Effector CD8-positive, alpha-beta T cell (primary cell): ENCODE measurements at regions not wholly inside any gene's neighbourhood (a gene's known extent, or its start where the extent isn't known, plus 50 kb on each side); places are given as distances from the start of the nearest gene placed in this dataset.
"Not testable (repeated sequence)": the region's sequence is repeated elsewhere in the genome, so short reads cannot be mapped to it uniquely, and the experiment has no call there.

Source experiments
- DNase-seq: peaks from one replicate; lab custom pipeline; 2025; lab: John Stamatoyannopoulos, UW

GRCh38 chr3:18126772-18127171 is 298.4 kb downstream of the SATB1 start:
- no peak for DNase-seq

- no peak for DNase-seq
Measured at GRCh38 chr3:18124501-18124900, 300.6 kb downstream of the SATB1 start.

DNA sequence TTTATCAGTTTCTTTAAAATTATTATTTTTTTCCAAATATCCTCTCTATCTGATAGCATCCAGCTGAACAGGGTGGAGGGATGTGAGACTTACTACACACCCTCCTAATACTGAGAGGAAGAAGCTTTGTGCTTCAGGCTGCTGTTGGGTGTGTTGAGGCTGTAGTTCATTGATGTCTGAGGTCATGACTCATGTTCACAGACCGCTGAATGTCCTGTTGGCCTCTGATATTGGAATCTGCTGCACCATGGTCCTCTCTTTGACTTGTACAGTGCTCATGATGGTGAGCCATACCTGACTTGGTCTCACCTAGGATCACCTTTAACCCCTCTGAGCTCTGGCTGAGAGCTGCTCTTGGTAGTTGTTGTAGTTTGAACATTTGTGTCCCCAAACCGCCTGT is 302.9 kb downstream of the SATB1 start:
- DNase-seq = no peak

- DNase-seq = no peak
Measured at GRCh38 chr3:18121020-18121419, 304.1 kb downstream of the SATB1 start.

DNA sequence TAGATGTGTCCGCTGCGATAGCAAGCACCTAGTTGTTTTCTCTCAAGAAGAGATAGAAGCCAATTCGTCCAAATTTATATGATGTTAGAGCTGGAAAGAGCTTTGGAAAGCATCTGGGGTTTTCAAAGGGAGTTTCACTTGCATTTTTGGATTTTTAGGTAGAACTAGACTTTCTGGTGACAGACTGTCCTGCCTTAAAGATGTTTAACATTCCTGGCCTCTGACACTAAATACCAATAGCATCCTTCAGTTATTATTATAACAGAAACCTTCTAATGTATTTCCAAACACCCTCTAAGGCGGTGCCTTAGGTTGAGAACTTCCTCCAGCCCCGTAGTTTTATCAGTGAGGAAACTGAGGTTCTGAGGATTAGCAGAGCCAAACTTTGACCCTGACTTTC is 305.3 kb downstream of the SATB1 start:
- no peak for DNase-seq

DNA sequence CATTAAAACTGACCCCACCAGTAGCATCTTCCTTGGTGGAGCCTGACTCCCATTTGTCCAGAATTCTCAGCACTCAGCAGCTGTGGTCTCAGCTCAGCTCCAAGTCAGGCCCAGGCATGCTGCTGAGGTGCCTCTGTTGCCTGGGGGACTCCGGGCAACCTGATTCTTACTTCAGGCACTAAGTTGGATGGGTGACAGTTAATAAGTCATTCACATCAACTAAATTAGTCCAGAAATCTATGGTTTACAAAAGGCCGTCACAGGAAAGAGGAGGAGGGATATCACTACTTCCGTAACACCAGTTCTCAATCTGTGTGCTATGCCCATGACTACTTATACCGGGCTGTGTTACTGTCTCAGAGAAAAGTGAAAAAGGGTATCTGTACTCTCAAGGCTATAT is 310.2 kb downstream of the SATB1 start:
- DNase-seq = no peak

DNA sequence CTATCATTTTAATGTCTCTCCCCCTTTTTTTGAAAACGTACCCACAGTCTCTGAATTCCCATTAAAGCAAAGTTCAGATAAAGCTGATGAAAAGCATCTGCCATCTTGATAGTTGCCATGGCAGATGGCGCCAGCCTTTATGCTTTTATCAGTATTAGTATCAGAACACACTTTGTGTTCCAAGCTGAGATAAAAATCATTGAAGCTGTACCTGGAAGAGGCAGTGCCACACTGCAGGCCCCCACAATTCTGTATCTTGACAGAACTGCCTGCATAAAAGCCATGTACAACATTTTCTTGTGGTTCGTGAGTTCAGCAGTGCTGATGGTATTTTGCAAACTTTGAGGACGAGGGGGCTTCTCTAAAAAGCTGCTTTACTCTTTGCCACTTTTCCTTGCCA is 311.7 kb downstream of the SATB1 start:
- DNase-seq = no peak

- no peak for DNase-seq
Measured at GRCh38 chr3:18112674-18113375, 312.3 kb downstream of the SATB1 start.

DNA sequence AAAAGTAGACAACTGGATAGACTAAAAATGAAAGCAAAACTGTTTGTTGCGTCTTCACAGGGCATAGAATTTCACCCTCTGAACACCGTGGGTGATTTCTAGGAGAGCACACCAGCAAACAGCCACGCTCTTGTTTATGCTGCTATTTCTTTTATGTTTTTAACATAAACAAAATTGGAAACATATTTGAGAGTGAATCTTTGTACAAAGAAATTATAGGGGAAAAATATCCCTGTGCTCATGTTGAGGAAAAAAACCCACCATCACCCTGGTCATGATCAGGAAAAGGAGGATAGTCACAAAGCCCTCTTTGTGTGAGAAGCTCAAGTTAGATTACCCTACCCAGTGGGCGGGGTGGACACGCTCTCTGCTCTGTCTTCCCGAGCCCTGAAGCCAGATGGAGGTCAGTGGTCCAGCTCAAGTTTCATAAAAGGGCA is 313.3 kb downstream of the SATB1 start:
- no peak for DNase-seq

GRCh38 chr3:18103591-18103990 is 321.5 kb downstream of the SATB1 start:
- no peak for DNase-seq

- no peak for DNase-seq
Measured at GRCh38 chr3:18100121-18100520, 325.0 kb downstream of the SATB1 start.

DNA sequence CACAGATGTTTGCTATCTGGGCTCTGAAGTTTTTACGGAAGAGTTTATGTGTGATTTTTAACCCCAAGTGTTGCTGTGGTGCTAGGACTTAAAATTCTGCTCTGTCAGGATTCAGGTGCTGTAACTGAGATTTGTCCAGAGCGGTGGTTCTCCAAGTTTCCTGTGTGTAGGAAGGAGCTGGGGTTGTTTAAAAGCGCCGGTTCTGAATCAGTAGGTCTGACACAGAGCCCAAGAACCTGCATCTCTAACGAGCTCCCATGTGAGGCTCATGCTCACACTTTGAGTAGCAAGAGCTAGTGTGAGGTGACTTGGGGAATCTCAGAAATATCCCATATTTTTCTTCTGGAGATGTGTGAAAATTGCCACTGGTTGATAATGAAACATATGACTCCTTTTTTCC is 325.5 kb downstream of the SATB1 start:
- no peak for DNase-seq

DNA sequence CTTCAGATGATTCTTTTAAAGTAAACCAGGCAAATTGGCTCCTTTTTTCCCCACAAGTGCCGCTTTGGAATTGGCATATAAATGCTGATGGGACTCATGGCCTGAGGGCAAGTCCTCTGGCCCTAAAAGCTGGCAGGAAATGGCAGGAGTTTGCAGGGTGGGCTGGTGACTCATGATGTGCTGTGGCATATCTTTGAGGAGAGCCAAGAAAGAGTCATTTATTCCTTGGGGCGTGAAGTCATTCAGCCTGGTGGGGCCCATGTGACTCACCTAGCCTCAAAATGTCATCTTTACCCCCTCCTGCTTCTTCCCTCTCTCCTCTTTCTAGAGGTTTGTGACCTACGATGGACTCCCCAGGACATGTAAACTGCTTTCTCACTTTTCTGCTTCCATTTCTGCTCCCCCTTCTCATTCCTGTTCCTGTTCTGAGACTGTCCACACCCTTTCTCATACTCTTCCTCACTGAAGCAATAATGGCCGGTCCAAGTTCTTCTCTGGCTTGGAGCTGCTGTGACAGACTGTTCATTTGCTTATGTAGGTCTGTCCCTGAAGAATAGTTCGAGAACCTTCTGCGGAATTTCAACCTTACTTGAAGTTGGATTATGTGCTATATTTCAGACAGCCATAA is 326.1 kb downstream of the SATB1 start:
- no peak for DNase-seq

- no peak for DNase-seq
Measured at GRCh38 chr3:18097989-18098388, 327.1 kb downstream of the SATB1 start.

DNA sequence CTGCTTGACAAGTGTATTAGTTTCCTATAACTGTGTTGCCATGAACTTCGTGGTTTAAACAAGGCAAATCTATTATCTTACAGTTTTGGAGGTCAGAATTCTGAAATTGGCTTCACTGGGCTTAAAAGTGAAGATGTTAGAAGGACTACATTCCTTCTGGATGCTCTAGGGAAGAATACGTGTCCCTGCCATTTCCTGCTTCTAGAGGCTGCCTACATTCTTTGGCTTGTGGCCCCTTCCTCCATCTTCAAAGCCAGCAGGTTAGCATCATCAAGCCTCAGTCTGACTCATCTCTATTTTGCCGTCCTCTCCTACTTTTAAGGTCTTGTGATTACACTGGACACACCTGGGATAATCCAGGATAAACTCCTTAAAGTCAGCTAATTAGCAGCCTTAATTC is 327.7 kb downstream of the SATB1 start:
- DNase-seq = no peak

DNA sequence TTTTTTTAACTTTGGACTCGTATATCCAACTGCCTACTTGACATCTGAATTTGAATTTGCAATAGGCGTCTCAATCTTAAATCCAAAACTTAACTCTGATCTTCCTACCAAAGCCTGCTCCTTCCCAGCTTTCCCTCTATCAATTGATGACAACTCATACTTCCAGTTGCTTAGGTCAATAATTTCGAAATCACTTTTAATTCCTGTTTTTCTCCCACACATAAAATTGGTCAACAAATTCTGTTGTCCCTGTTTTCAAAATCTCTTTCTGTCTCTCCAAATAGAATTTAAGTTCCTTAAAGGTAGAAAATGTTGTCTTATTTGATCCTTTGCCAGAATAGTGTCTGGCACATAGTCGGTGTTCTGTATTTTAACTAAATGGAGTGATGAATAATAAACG is 332.4 kb downstream of the SATB1 start:
- DNase-seq = no peak

DNA sequence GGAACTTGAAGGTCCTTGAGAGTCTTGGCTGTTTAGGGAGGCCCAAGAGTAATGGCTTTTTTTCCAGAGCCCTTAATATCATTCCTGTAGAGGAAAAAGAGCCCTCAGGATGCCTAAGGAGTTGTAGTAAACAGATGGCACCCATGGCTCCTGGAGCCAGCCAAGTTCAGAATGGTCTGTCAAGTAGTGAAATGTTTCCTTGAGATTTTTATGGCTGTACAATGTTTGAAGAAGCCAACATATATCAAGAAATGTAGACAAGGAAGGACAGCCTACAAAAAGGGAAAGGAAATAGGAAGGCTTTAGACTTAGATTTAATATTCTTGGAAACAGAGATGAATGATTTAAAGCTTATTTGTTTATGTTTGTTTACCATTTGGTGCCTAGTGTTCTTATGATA is 334.8 kb downstream of the SATB1 start:
- no peak for DNase-seq

DNA sequence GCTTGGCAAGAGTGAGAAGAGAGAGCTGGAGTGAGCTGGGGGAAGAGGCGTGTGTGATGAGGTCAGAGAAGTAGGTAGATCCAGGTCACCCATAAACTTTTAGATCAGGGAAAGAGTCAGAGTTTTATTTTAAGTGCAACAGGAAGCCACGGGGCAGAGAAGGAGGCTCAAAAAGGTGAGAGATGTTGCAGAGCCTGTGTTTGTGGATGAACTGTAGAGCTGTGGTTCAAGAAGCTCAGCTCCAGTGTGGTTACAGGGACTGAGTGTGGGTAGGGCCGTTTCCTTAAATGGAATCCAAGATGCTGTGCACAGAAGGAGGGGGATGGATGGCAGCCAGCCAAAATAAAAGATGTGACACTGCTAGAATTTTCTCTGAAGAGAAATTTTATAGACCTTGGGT is 337.2 kb downstream of the SATB1 start:
- DNase-seq = no peak

DNA sequence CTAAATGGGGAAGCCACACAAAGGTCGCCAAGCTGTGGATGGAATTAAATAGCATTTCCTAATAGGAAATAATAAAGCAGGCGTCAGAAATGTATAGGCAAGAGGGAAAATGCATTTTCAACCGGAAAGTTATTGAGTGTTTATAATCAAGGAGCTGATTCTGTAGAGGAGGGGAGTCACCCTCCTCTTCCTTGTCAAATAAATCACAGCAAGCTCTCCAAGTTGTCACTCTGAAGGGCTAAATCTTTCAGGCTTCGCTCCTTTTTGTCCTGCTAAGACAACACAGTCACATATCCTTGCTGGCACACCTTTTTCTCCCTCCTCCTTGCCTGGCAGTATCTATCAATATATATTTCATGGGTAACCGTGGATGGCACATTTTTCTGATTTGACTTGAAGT is 338.4 kb downstream of the SATB1 start:
- no peak for DNase-seq

DNA sequence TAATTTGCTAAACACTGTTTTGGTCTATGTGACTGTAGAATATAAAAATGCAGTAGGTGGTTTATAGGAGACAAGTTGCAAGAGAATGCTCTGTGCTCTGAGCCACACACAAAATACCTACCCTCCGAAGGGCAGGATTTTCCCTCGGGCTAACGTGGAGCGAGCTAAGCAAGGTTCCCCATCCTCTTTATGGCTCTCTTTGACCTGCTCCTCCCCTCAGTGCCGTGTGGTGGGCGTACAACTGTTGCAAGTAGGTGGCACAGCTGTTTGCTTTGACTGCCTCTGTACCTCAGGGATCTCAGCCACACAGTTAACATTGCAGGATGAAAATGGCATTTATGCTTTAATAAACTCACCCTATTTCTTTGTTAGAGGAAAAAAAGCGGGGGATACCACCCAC is 339.1 kb downstream of the SATB1 start:
- no peak for DNase-seq

DNA sequence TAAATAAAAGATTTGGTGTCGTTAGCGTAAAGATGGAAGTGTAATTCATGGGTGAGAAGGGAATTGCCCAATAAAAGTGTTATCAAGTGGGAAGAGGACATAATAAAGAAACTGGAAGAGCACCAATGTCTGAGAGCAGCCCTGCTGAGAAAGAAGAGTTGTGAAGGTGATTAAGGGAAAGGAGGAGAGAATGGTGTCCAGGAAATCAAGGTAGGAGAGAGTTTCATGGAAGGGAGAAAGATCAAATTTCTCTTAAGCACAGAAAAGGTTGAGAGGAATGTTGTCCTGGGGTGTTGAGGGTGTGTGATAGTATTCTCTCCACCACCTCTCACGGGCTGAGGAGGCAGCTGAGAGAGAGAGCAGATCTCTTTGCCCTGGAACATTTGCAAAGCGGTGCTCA is 339.7 kb downstream of the SATB1 start:
- no peak for DNase-seq

DNA sequence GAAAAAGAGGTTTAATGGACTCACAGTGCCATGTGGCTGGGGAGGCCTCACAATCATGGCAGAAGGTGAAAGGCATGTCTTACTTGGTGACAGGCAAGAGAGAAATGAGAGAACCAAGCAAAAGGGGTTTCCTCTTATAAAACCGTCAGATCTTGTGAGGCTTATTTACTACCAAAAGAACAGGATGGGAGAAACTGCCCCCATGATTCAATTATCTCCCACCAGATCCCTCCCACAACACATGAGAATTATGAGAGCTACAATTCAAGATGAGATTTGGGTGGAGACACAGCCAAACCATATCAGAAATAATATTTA is 340.8 kb upstream of the TBC1D5 start:
- DNase-seq = not testable (repeated sequence)

- no peak for DNase-seq
Measured at GRCh38 chr3:18082551-18083272, 340.3 kb upstream of the TBC1D5 start.
